ENCODE measurements at regions not wholly inside any gene's neighbourhood (a gene's known extent, or its start where the extent isn't known, plus 50 kb on each side); places are given as distances from the start of the nearest gene placed in this dataset.
"Not testable (repeated sequence)": the region's sequence is repeated elsewhere in the genome, so short reads cannot be mapped to it uniquely, and the experiment has no call there.

DNA sequence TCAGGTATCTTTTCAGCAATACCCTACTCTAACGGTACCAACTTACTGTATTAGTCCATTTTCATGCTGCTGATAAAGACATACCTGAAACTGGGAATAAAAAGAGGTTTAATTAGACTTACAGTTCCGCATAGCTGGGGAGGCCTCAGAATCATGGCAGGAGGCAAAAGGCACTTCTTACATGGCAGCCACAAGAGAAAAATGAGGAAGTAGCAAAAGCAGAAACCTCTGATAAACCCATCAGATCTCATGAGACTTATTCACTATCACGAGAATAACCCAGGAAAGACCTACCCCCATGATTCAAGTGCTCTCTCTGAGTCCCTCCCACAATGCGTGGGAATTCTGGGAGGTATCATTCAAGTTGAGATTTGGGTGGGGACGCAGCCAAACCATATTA is 182.0 kb downstream of the NPFFR2 start:
- TF ChIP-seq TAF1 (IDR thresholded peaks at IDR 0.05; ENCODE audit: low read depth, low read length); POLR2AphosphoS5 (IDR thresholded peaks at IDR 0.05; ENCODE audit: low read depth, low read length); POLR2A (IDR thresholded peaks at IDR 0.05; ENCODE audit: low read depth, low read length); SPI1 (IDR thresholded peaks at IDR 0.05; ENCODE audit: low read depth, low read length); POU2F2 (IDR thresholded peaks at IDR 0.05; ENCODE audit: low read depth, low read length); PAX5 (IDR thresholded peaks at IDR 0.05; ENCODE audit: insufficient read depth, low read length, severe bottlenecking): not testable (repeated sequence)
